ENCODE measurements at regions not wholly inside any gene's neighbourhood (a gene's known extent, or its start where the extent isn't known, plus 50 kb on each side); places are given as distances from the start of the nearest gene placed in this dataset.
"Not testable (repeated sequence)": the region's sequence is repeated elsewhere in the genome, so short reads cannot be mapped to it uniquely, and the experiment has no call there.

DNA sequence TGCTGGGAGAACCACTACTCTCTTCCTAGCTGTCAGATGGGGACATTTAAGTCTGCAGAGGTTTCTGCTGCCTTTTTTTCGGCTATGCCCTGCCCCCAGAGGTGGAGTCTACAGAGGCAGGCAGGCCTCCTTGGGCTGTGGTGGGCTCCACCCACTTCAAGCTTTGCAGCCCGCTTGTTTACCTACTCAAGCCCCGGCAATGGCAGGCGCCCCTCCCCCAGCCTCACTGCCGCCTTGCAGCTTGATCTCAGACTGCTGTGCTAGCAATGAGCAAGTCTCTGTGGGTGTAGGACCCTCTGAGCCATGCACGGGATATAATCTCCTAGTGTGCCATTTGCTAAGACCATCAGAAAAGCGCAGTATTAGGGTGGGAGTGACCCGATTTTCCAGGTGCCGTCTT, 195.2 kb upstream of the AFF2 start:
- TF ChIP-seq, protein P1, sequence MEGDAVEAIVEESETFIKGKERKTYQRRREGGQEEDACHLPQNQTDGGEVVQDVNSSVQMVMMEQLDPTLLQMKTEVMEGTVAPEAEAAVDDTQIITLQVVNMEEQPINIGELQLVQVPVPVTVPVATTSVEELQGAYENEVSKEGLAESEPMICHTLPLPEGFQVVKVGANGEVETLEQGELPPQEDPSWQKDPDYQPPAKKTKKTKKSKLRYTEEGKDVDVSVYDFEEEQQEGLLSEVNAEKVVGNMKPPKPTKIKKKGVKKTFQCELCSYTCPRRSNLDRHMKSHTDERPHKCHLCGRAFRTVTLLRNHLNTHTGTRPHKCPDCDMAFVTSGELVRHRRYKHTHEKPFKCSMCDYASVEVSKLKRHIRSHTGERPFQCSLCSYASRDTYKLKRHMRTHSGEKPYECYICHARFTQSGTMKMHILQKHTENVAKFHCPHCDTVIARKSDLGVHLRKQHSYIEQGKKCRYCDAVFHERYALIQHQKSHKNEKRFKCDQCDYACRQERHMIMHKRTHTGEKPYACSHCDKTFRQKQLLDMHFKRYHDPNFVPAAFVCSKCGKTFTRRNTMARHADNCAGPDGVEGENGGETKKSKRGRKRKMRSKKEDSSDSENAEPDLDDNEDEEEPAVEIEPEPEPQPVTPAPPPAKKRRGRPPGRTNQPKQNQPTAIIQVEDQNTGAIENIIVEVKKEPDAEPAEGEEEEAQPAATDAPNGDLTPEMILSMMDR (IDR thresholded peaks at IDR 0.05; ENCODE audit: low read length): not testable (repeated sequence)
- not testable (repeated sequence) for TF ChIP-seq EZH2 (IDR thresholded peaks at IDR 0.05; ENCODE audit: borderline replicate concordance, low read length)

Measured in OCI-LY1 (cell line).